PFSK-1 (cell line): ENCODE measurements at regions not wholly inside any gene's neighbourhood (a gene's known extent, or its start where the extent isn't known, plus 50 kb on each side); places are given as distances from the start of the nearest gene placed in this dataset.

Experiments used
- FOXP2 ChIP-seq: optimal IDR thresholded peaks from 2 replicates; pipeline ENCODE3; 2011; ENCODE audit warnings: borderline replicate concordance, control low read depth, inconsistent platforms; ENCODE audit not compliant: insufficient read depth; ENCODE audit errors: extremely low read length, extremely low read depth
- POLR2AphosphoS5 ChIP-seq: IDR thresholded peaks from 2 replicates; pipeline ENCODE4 v1.6.1; 2012; ENCODE audit warnings: low read depth, mild to moderate bottlenecking, control low read depth, low read length, moderate library complexity
- SIN3A ChIP-seq: IDR thresholded peaks from 2 replicates; pipeline ENCODE4 v1.6.1; 2012; ENCODE audit warnings: mild to moderate bottlenecking, low read length, moderate library complexity, borderline replicate concordance; ENCODE audit not compliant: insufficient read depth
- TAF1 ChIP-seq: IDR thresholded peaks from 2 replicates; pipeline ENCODE4 v1.6.1; 2012; ENCODE audit warnings: low read length, control low read depth, borderline replicate concordance; ENCODE audit not compliant: insufficient read depth
- TF ChIP-seq, protein P1 (sequence below), 2 experiments: IDR thresholded peaks; 2 replicates each; pipeline versions ENCODE4 v1.6.1 to v1.8.0; 2011 to 2012; ENCODE audit warnings: low read depth in 2 of 2, low read length in 2 of 2, control low read depth in 1 of 2, inconsistent platforms in 1 of 2, mild to moderate bottlenecking in 1 of 2, moderate library complexity in 1 of 2; ENCODE audit not compliant: insufficient read depth in 1 of 2

- no peak for TF ChIP-seq TAF1
- TF ChIP-seq POLR2AphosphoS5: no peak
- TF ChIP-seq, protein P1, sequence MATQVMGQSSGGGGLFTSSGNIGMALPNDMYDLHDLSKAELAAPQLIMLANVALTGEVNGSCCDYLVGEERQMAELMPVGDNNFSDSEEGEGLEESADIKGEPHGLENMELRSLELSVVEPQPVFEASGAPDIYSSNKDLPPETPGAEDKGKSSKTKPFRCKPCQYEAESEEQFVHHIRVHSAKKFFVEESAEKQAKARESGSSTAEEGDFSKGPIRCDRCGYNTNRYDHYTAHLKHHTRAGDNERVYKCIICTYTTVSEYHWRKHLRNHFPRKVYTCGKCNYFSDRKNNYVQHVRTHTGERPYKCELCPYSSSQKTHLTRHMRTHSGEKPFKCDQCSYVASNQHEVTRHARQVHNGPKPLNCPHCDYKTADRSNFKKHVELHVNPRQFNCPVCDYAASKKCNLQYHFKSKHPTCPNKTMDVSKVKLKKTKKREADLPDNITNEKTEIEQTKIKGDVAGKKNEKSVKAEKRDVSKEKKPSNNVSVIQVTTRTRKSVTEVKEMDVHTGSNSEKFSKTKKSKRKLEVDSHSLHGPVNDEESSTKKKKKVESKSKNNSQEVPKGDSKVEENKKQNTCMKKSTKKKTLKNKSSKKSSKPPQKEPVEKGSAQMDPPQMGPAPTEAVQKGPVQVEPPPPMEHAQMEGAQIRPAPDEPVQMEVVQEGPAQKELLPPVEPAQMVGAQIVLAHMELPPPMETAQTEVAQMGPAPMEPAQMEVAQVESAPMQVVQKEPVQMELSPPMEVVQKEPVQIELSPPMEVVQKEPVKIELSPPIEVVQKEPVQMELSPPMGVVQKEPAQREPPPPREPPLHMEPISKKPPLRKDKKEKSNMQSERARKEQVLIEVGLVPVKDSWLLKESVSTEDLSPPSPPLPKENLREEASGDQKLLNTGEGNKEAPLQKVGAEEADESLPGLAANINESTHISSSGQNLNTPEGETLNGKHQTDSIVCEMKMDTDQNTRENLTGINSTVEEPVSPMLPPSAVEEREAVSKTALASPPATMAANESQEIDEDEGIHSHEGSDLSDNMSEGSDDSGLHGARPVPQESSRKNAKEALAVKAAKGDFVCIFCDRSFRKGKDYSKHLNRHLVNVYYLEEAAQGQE (IDR thresholded peaks at IDR 0.05; ENCODE audit: insufficient read depth in 1 of 2, low read depth in 2 of 2, low read length in 2 of 2): no peak
- no peak for TF ChIP-seq SIN3A
- no peak for TF ChIP-seq FOXP2
Measured at GRCh38 chr1:36709869-36710481, 227.3 kb upstream of the CSF3R start.
